ENCODE measurements at regions not wholly inside any gene's neighbourhood (a gene's known extent, or its start where the extent isn't known, plus 50 kb on each side); places are given as distances from the start of the nearest gene placed in this dataset.
"Not testable (repeated sequence)": the region's sequence is repeated elsewhere in the genome, so short reads cannot be mapped to it uniquely, and the experiment has no call there.

- no peak for DNase-seq (ENCODE audit: low spot score)
Observed at GRCh38 chr12:13562915-13563742, 366.6 kb downstream of the EMP1 start.

GRCh38 chr12:13561923-13562322, 365.4 kb downstream of the EMP1 start:
- DNase-seq (ENCODE audit: low spot score): no peak

GRCh38 chr12:13559318-13559978, 362.9 kb downstream of the EMP1 start:
- DNase-seq (ENCODE audit: low spot score): no peak

- no peak for DNase-seq (ENCODE audit: low spot score)
Observed at GRCh38 chr12:13552830-13553229, 356.3 kb downstream of the EMP1 start.

- no peak for DNase-seq (ENCODE audit: low spot score)
Observed at GRCh38 chr12:13547283-13547682, 350.8 kb downstream of the EMP1 start.

GRCh38 chr12:13546231-13546630, 349.7 kb downstream of the EMP1 start:
- DNase-seq (ENCODE audit: low spot score): no peak

- DNase-seq (ENCODE audit: low spot score): no peak
Observed at GRCh38 chr12:13539051-13539450, 342.5 kb downstream of the EMP1 start.

- no peak for DNase-seq (ENCODE audit: low spot score)
Observed at GRCh38 chr12:13538136-13538535, 341.6 kb downstream of the EMP1 start.

- DNase-seq (ENCODE audit: low spot score): no peak
Observed at GRCh38 chr12:13537623-13538022, 341.1 kb downstream of the EMP1 start.

GRCh38 chr12:13536219-13536910, 339.8 kb downstream of the EMP1 start:
- DNase-seq (ENCODE audit: low spot score): no peak

- peak; percentile 5 for DNase-seq (ENCODE audit: low spot score)
Observed at GRCh38 chr12:13534645-13535398, 338.3 kb downstream of the EMP1 start.

GRCh38 chr12:13534242-13534641, 337.7 kb downstream of the EMP1 start:
- DNase-seq (ENCODE audit: low spot score): no peak

GRCh38 chr12:13530966-13531365, 334.4 kb downstream of the EMP1 start:
- DNase-seq (ENCODE audit: low spot score): no peak

- DNase-seq (ENCODE audit: low spot score): not testable (repeated sequence)
Observed at GRCh38 chr12:13526185-13526921, 329.8 kb downstream of the EMP1 start.

GRCh38 chr12:13523536-13524307, 327.2 kb downstream of the EMP1 start:
- no peak for DNase-seq (ENCODE audit: low spot score)

GRCh38 chr12:13518034-13518433, 321.5 kb downstream of the EMP1 start:
- not testable (repeated sequence) for DNase-seq (ENCODE audit: low spot score)

GRCh38 chr12:13509740-13510139, 313.2 kb downstream of the EMP1 start:
- DNase-seq (ENCODE audit: low spot score): no peak

- DNase-seq (ENCODE audit: low spot score): no peak
Observed at GRCh38 chr12:13505636-13506035, 309.1 kb downstream of the EMP1 start.

GRCh38 chr12:13505224-13505623, 308.7 kb downstream of the EMP1 start:
- DNase-seq (ENCODE audit: low spot score): no peak

- no peak for DNase-seq (ENCODE audit: low spot score)
Observed at GRCh38 chr12:13504736-13505135, 308.2 kb downstream of the EMP1 start.

GRCh38 chr12:13504074-13504473, 307.5 kb downstream of the EMP1 start:
- DNase-seq (ENCODE audit: low spot score): no peak
